ENCODE measurements at regions not wholly inside any gene's neighbourhood (a gene's known extent, or its start where the extent isn't known, plus 50 kb on each side); places are given as distances from the start of the nearest gene placed in this dataset.

- no peak overlapping the region for H3K27ac ChIP-seq
- DNase-seq (ENCODE audit: low spot score): no peak
- POLR2A ChIA-PET (ENCODE audit: low non-redundant PET): no interaction called here
- no peak for TF ChIP-seq CTCF (conservative IDR thresholded peaks at IDR 0.05; ENCODE audit: low read depth)
- CTCF ChIA-PET: interaction anchor here (0.7 kb wide), 1 partner anchor 782 kb away, joined by 4 read pairs; no protein-coding TSS in a partner anchor
Measured at GRCh38 chr9:104329245-104329644, 174.8 kb upstream of the OR13F1 start.

- no peak for TF ChIP-seq CTCF (conservative IDR thresholded peaks at IDR 0.05; ENCODE audit: low read depth)
- ChIA-PET CTCF (interaction anchor here (0.6 to 0.7 kb wide), 2 partner anchors 21 to 194 kb away, joined by 4 to 5 read pairs; no protein-coding TSS in a partner anchor), POLR2A (ENCODE audit: low non-redundant PET) (no interaction called here)
- no peak for DNase-seq (ENCODE audit: low spot score)
- no peak overlapping the region for H3K27ac ChIP-seq
Measured at GRCh38 chr9:104330841-104331240, 173.2 kb upstream of the OR13F1 start.

- no peak for TF ChIP-seq CTCF (conservative IDR thresholded peaks at IDR 0.05; ENCODE audit: low read depth)
- DNase-seq (ENCODE audit: low spot score): no peak
- CTCF ChIA-PET: no interaction called here
- H3K27ac ChIP-seq: no peak overlapping the region
- POLR2A ChIA-PET (ENCODE audit: low non-redundant PET): no interaction called here
Measured at GRCh38 chr9:104334549-104334948, 169.5 kb upstream of the OR13F1 start.

- no peak for DNase-seq (ENCODE audit: low spot score)
- ChIA-PET POLR2A (ENCODE audit: low non-redundant PET) (no interaction called here), CTCF (no interaction called here)
- TF ChIP-seq CTCF (conservative IDR thresholded peaks at IDR 0.05; ENCODE audit: low read depth): no peak
- no peak overlapping the region for H3K27ac ChIP-seq
Measured at GRCh38 chr9:104339692-104340091, 164.4 kb upstream of the OR13F1 start.

- no peak for DNase-seq (ENCODE audit: low spot score)
- ChIA-PET CTCF (interaction anchor here (0.7 kb wide), 1 partner anchor 13 kb away, joined by 8 read pairs; no protein-coding TSS in a partner anchor), POLR2A (ENCODE audit: low non-redundant PET) (no interaction called here)
- no peak for TF ChIP-seq CTCF (conservative IDR thresholded peaks at IDR 0.05; ENCODE audit: low read depth)
- no peak overlapping the region for H3K27ac ChIP-seq
Measured at GRCh38 chr9:104342552-104342951, 161.5 kb upstream of the OR13F1 start.

GRCh38 chr9:104345061-104345460, 159.0 kb upstream of the OR13F1 start:
- ChIA-PET CTCF (no interaction called here), POLR2A (ENCODE audit: low non-redundant PET) (no interaction called here)
- TF ChIP-seq CTCF (conservative IDR thresholded peaks at IDR 0.05; ENCODE audit: low read depth): no peak
- no peak for DNase-seq (ENCODE audit: low spot score)
- H3K27ac ChIP-seq: no peak overlapping the region

GRCh38 chr9:104350541-104350940, 153.5 kb upstream of the OR13F1 start:
- ChIA-PET POLR2A (ENCODE audit: low non-redundant PET) (no interaction called here), CTCF (interaction anchor here (0.5 to 0.6 kb wide), 2 partner anchors 47 to 166 kb away, joined by 3 to 4 read pairs; no protein-coding TSS in a partner anchor)
- no peak overlapping the region for H3K27ac ChIP-seq
- no peak for DNase-seq (ENCODE audit: low spot score)
- TF ChIP-seq CTCF (conservative IDR thresholded peaks at IDR 0.05; ENCODE audit: low read depth): no peak
